ENCODE measurements at regions not wholly inside any gene's neighbourhood (a gene's known extent, or its start where the extent isn't known, plus 50 kb on each side); places are given as distances from the start of the nearest gene placed in this dataset.

DNA sequence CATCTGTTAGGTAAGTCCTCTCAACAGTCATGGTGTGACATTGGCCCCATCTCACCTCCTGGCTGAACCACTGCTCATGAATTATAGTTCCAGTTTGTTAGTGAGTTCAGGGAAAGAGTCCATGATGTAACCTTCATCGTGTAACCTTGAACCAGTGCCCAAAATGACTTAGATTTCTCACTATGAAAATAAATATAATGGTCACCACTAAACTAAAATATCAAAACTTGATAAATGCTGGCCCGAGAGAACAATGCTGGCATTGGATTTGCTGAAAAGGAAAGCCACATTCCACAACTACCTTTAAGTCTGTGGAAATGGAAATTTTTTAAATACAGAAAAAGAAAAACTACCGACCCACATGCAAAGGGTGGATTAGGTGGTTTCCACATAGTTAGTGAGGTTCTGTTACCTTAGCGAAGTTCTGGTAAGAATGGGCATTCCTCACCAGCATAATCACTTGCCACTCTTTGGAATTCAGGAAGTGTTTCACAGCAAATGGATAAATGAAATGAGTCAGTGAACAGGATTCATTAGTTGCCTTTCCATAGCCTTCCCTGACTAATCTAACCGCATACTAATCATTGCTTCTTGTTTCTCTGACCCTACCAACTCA, 133.9 kb upstream of the CTAGE1 start:
- H3K4me1 ChIP-seq (replicated peaks), result no peaks in the 10 kb centered on the region
- no peak overlapping the region for H3K4me3 ChIP-seq
- TF ChIP-seq POLR2A (IDR thresholded peaks at IDR 0.05) (no peak), POLR2AphosphoS5 (IDR thresholded peaks at IDR 0.05) (no peak)
- TF ChIP-seq, protein P1, sequence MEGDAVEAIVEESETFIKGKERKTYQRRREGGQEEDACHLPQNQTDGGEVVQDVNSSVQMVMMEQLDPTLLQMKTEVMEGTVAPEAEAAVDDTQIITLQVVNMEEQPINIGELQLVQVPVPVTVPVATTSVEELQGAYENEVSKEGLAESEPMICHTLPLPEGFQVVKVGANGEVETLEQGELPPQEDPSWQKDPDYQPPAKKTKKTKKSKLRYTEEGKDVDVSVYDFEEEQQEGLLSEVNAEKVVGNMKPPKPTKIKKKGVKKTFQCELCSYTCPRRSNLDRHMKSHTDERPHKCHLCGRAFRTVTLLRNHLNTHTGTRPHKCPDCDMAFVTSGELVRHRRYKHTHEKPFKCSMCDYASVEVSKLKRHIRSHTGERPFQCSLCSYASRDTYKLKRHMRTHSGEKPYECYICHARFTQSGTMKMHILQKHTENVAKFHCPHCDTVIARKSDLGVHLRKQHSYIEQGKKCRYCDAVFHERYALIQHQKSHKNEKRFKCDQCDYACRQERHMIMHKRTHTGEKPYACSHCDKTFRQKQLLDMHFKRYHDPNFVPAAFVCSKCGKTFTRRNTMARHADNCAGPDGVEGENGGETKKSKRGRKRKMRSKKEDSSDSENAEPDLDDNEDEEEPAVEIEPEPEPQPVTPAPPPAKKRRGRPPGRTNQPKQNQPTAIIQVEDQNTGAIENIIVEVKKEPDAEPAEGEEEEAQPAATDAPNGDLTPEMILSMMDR (IDR thresholded peaks at IDR 0.05), result no peak
- intact Hi-C loops (cut with DNase I), result no loop called here
- DNase-seq (ENCODE audit: low spot score), result no peak
- no peaks in the 10 kb centered on the region for H3K27me3 ChIP-seq (replicated peaks; ENCODE audit: insufficient read depth)
- no peaks in the 10 kb centered on the region for H3K36me3 ChIP-seq
- 79% methylated on average over 5 of the region's 5 CpGs for WGBS
- H3K27ac ChIP-seq, result no peak overlapping the region
- no peaks in the 10 kb centered on the region for H3K9me3 ChIP-seq

DNA sequence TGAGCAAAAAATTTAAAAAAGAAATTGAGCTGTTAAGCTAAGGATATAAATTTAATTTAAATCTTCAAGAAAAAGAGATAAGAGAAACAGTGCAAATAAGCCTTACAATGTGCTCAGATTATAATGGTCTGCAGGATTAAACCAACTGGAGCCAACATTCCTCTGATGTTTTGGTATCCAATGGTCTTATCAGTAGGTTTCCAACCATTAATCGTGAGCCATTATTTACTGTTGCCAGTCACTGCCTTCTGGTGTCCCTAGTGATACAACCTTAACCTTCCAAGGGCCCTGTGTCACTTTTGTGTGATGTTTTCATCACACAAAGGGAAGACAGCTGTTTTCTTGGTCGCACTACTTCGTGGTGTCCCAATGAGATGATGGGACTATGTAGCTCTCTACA, 134.5 kb upstream of the CTAGE1 start:
- Histone ChIP-seq H3K36me3 (no peaks in the 10 kb centered on the region), H3K27ac (no peak overlapping the region), H3K27me3 (replicated peaks; ENCODE audit: insufficient read depth) (no peaks in the 10 kb centered on the region), H3K4me3 (no peak overlapping the region), H3K9me3 (no peaks in the 10 kb centered on the region), H3K4me1 (replicated peaks) (no peaks in the 10 kb centered on the region)
- DNase-seq (ENCODE audit: low spot score), result no peak
- TF ChIP-seq POLR2AphosphoS5 (IDR thresholded peaks at IDR 0.05) (no peak), POLR2A (IDR thresholded peaks at IDR 0.05) (no peak)
- TF ChIP-seq, protein P1 (IDR thresholded peaks at IDR 0.05), result no peak
- intact Hi-C loops (cut with DNase I), result no loop called here
- WGBS, result 68% methylated on average over 3 of the region's 3 CpGs

DNA sequence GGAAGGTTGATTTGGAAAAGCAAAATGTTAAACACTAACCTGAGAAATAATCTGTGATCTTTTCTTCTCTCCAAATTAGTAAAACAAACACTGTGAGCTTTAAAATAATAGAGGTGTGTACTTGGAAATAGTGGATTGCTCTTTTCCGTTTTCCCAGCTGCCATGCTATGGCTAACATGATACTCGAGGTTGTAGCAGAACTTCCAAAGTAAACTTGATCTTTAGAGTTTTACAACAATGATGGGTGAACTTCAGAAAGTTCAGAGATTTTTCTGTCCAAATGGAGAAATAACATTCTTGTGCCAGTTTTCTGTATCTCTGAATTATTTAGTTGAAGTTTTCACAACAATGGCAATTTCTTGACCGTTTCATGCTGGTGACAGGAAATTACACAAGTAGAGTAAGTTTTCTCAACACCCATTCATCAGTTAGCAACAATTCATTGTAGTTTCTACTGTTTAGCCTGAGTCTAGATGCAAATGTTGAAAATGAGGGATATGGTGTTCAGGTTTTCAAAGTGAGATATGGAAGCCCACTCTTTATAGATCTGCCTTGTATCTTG, 135.3 kb upstream of the CTAGE1 start:
- no peak for DNase-seq (ENCODE audit: low spot score)
- 73% methylated on average over 3 of the region's 3 CpGs for WGBS
- H3K4me1 ChIP-seq (replicated peaks), result no peaks in the 10 kb centered on the region
- no peak overlapping the region for H3K4me3 ChIP-seq
- no peaks in the 10 kb centered on the region for H3K27me3 ChIP-seq (replicated peaks; ENCODE audit: insufficient read depth)
- intact Hi-C loops (cut with DNase I), result no loop called here
- TF ChIP-seq, protein P1 (IDR thresholded peaks at IDR 0.05), result no peak
- TF ChIP-seq POLR2A (IDR thresholded peaks at IDR 0.05), result no peak
- no peak for TF ChIP-seq POLR2AphosphoS5 (IDR thresholded peaks at IDR 0.05)
- no peaks in the 10 kb centered on the region for H3K36me3 ChIP-seq
- no peak overlapping the region for H3K27ac ChIP-seq
- no peaks in the 10 kb centered on the region for H3K9me3 ChIP-seq

DNA sequence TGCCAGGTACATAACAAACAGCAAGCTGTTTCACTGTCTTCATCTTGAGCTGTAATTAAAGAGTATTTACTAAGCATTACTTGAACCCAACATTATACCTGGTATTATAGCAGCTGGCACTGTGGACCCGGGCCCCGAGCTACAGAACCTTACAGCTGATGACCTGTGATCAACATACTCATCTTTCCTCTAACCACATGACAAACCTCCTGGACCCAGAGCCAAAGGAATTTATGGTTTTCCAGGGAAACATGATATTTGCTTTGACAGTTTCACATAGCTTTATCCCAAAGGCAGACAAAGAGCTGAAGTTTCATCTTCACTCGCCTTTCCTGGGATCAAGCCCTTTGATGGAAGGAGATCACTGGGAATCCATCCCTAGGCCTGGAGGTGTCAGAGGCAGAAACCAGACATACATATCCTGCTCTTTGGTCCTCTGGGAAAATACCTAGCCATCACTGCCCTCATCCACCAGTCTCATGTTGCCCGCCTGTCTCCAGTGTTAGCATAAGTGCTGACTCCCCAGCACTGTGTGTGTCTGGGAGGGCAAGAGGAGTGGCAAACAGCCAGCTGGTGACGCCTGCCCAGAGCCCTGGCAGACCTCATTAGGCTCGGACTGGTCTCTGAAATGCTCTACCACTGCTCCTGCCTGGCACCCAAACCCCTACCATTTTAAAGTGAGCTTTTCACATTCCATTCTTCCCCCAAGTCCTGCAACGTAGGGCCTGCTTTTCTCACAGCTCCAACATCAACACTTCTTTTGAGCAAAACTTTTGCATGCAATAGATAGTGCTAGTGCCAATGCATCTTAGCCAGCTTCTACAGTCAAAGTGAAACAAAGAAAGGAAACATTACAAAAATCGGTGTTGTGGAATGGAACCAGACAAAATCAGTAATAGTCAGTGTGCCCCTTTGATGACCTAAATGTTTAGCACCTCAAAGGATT, 138.8 kb upstream of the CTAGE1 start:
- H3K9me3 ChIP-seq, result no peaks in the 10 kb centered on the region
- H3K36me3 ChIP-seq, result no peaks in the 10 kb centered on the region
- no peak overlapping the region for H3K27ac ChIP-seq
- no peaks in the 10 kb centered on the region for H3K4me1 ChIP-seq (replicated peaks)
- TF ChIP-seq, protein P1 (IDR thresholded peaks at IDR 0.05), result no peak
- TF ChIP-seq POLR2AphosphoS5 (IDR thresholded peaks at IDR 0.05) (no peak), POLR2A (IDR thresholded peaks at IDR 0.05) (no peak)
- intact Hi-C loops (cut with DNase I), result loop anchor here (2.0 to 5.0 kb wide), 2 partner anchors 89 to 208 kb away; no protein-coding TSS in a partner anchor
- WGBS, result 73% methylated on average over 8 of the region's 8 CpGs
- H3K27me3 ChIP-seq (replicated peaks; ENCODE audit: insufficient read depth), result no peaks in the 10 kb centered on the region
- H3K4me3 ChIP-seq, result no peak overlapping the region
- no peak for DNase-seq (ENCODE audit: low spot score)

Measured in prostate gland (tissue), 2 donors.